GM18858 (cell line): ENCODE measurements at regions not wholly inside any gene's neighbourhood (a gene's known extent, or its start where the extent isn't known, plus 50 kb on each side); places are given as distances from the start of the nearest gene placed in this dataset.
A peak's percentile ranks its signal among the peaks of the same experiment; 100 is the strongest.

Experiments used
- ATAC-seq: cut with Tn5 transposase; IDR thresholded peaks from one replicate; pipeline ENCODE4 v1.9.1; 2021; ENCODE audit not compliant: unreplicated experiment

- no peak for ATAC-seq
These were observed 161.4 kb upstream of the HS3ST1 start for GRCh38 chr4:11590132-11590531.

DNA sequence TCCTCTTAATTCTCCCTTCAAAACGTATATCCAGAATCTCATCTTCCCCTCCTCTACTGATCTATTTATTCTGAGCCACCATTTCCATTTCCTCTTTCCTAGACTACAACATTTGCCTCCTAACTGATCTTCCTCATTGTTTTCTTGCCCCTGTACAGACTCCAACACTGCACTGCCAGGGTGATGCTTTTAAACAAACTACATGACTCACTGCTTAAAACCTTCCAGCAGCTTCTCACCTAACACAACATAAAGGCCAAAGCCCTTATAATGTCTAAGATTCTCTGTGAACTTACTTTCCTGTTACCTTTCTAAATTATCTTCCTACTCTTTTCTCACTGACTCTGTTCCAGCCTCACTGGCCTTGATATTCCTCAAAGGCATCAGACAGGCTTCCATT lies 161.0 kb upstream of the HS3ST1 start:
- ATAC-seq: no peak

DNA sequence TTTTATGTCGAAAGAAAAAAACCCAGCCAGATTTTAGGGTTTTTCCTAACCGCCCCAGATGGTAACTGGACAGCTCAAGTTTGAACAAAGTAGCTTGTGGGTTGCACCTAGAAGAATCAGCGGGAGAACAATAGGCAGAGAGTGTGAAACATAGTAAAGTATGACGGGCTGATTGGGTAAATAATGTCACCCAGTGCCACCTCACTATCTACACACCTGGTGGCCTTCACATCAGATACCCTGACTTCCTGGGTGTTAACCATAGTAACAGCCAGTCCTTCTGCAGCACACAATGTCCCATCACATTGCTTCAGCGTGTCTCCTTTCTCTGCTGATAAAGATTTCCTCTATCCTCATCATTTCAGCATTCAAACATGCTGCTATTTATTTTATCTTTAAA lies 159.1 kb upstream of the HS3ST1 start:
- ATAC-seq: no peak

DNA sequence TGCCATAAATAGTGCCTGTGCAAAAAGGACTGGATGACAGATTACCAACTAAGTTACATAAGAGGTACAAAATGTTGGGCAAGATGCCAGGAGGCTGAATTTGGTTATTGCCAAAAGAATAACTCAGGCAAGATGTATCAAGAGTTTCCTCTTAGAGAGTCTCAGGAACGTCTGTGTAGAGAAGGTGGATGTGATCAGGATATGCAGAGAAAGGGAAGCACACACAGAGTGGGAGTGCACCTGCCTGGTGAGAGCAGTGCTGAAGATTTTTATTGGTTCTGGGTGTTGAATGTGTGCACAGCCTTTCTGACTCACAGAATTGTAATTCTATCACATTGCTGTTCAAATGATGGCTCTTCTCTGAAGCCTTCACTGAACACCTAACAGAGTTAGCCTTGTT lies 156.8 kb upstream of the HS3ST1 start:
- ATAC-seq: no peak

DNA sequence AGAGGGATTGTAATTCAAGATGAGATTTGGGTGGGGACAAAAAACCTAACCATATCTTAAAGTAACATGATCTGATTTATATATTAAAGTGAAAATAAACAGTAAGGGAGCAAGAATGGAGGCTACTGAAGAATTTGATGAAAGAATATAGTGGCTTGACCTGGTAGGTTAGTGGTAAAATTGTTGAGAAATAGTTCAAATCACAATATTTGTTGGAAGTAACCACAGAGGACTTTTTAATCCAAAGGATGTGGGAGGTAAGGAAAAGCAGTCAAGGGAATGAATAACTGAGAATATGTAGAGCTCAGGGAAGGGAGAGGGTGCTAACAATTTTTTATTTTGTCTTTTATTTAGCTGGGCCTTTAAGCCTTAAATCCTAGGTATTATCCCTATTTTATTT lies 139.8 kb upstream of the HS3ST1 start:
- ATAC-seq: no peak

GRCh38 chr4:11566444-11567022 lies 137.8 kb upstream of the HS3ST1 start:
- ATAC-seq: peak; percentile 76

DNA sequence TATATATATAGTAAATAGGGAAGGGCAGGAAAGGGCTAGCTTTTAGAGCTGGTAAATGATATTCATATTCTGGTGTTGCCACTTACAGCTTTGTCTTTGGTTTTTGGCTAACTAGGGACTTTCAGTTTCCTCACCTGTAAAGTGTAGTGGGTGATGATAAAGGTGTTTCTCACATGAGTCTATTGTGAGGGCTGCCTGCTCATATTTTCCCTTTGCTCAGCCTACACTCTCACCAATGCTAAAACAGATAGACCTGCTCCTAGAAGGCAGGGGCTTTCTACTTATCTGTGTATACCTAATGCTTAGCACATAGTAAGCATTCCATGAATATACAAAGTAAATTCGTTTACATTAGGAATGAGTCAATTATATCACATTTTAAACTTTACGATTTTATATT lies 137.2 kb upstream of the HS3ST1 start:
- peak; percentile 49 for ATAC-seq

GRCh38 chr4:11565213-11565612 lies 136.5 kb upstream of the HS3ST1 start:
- ATAC-seq: no peak

DNA sequence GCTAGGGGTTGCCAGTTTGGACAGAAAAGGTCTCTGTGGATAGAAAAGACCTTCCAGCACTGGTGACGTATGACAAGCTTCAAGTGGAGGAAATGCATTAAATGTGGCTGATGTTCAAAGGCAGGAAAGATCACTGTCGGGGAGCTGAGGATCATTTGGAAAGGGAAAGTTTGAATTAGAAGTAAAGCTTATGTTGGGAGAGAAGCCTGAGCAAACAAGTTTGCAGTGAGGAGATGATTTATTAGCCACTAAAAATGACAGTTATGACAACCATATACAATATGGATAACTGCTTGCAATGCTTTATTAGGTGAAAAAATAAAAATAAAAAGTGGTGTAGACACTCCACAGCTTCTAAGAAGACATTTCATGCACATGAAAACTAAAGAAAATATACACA lies 135.3 kb upstream of the HS3ST1 start:
- ATAC-seq: no peak

- no peak for ATAC-seq
These were observed 120.8 kb upstream of the HS3ST1 start for GRCh38 chr4:11549525-11549924.

GRCh38 chr4:11548597-11549082 lies 119.9 kb upstream of the HS3ST1 start:
- peak; percentile 88 for ATAC-seq

DNA sequence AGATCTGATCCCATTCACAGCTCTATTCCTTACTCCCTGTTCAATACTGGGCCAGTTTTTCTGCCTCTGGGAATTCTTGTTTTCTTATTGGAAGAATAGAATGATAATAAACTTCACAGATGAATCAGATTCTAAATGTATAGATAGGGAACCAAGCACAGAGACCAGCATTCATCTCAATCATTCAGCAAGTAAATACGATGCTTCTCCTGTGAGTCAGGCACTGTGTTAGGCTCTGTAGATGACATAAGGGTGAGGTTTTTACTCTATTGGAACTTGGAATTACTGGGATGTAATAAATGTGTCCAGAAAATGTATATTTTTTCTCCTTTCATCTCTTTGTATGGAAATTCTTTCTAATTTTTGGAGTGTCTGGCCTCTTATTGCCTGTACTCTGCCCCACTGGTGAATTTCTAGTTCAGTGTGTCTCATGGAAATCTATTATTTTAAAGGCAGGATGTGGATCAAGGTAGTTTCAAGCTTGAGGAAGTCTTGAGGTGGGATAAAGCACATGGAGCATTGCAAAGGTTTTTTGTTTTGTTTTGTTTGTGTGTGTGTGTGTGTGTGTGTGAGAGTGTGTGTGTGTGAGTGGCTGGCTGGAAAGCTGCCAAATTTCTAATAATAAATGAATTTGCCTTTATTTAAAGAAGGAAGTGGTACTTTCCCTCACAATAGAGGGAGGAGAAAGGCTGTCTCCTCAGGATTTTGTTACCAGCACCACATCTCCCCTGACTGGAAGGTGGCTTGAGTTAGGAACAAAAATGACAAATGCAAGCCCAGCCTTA lies 117.9 kb upstream of the HS3ST1 start:
- no peak for ATAC-seq

DNA sequence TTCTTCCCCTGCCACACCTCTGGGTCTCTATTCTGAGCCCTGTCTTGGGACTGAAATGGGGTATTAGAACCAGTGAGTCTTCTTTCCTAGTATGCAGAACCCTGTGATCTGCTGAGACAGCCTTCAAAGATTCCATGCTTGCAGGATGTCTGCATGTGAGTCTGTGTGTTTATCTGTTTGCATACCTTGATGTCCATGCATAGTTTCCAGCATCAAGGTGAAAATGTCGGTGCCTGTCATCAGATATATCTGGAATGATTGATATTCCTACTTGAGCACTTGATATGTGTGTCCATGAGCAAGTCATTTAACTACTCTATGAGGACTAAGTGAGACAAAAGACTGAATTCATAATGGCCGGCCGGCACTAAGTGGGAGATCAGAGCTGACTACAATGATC lies 117.0 kb upstream of the HS3ST1 start:
- ATAC-seq: no peak

GRCh38 chr4:11544211-11544610 lies 115.5 kb upstream of the HS3ST1 start:
- no peak for ATAC-seq

GRCh38 chr4:11543706-11544105 lies 115.0 kb upstream of the HS3ST1 start:
- no peak for ATAC-seq

- ATAC-seq: no peak
These were observed 114.3 kb upstream of the HS3ST1 start for GRCh38 chr4:11542952-11543351.

DNA sequence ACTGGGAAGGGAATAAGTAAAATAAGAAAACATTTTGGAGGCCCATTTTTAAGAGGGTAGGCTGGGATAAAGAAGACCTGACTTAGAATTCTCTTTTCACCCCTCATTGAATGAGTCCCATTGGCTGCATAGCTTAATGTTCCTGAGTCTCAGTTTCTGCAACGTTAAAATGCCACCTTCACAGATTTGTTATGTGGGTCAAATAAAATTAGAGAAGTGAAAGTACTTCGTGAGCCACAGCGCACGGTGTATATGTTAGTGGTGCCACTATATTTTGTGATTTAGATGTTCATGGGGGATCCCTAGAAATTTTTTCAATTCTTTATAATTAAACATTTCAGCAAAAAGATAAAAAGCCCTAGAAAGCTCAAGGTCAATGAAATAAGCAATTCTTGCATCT lies 109.2 kb upstream of the HS3ST1 start:
- peak; percentile 76 for ATAC-seq

- no peak for ATAC-seq
These were observed 106.6 kb upstream of the HS3ST1 start for GRCh38 chr4:11535333-11535732.

DNA sequence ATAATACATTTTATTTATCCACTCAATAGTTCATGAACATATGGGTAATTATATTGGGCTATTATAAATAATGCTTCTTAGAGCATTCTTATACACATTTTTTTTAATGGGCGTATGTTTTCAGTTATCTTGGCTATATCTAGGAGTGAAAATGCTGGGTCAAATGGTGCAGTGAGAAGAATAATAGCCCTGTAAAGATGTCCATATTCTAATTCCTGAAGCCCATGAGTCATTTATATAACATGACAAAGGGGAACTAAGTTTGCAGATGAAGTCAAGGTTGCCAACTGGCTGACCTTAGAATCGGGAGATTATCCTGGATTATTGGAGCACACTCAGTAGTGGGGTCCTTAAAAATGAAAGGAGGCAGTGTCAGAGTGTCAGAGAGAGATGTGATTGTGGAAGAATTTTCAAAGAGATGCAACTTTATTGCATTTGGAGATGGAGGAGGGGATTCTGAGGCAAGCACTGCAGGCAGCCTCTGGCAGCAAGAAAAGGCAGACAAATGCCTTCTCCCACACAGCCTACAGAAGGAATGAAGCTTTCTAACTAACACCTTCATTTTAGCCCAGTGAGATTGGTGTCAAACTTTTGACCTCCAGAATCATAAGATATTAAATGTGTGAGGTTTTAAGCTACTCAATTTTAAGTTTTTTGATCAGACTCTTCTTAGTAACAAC lies 106.1 kb upstream of the HS3ST1 start:
- no peak for ATAC-seq

- no peak for ATAC-seq
These were observed 103.4 kb upstream of the HS3ST1 start for GRCh38 chr4:11532138-11532537.

DNA sequence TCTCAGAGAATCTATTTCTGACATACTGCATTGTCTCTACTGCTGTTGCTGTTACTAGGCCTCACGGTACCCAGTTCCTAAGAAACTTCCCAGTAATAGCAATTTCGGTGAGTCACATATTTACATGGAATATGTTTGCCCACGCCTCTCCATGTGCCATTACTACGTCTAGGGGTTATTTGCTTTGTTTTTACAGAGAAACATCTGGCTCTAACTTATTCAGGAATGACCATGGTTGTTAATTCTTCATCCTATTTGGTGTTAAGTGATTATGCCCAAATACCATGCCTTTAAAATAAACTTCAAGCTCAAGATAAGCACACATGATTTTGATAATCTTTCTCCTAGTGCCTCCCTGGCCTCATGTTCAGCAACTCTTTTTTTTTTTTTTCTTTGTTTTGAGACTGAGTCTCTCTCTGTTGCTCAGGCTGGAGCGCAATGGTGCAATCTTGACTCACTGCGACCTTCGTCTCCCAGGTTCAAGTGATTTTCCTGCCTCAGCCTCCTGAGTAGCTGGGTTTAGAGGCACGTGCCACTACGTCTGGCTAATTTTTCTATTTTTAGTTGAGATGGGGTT lies 101.0 kb upstream of the HS3ST1 start:
- ATAC-seq: no peak

DNA sequence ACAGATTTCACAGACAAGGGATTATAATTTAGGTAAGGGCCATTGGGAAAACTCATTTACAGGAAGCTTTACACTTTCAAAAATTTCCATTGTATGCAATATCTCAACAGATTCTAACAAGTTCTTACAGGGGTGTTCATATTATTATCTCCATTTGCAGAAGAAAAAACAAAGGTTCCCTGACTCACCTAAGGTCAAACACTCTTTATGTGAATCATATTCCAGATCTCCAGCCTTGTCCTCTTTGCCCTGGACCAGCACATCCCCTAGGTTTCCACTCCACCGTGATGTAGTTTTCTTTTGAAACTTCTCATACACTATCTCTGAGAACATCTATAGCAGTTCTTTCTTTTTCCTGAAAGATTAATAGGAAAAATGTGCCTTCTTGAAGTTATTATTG lies 96.4 kb upstream of the HS3ST1 start:
- ATAC-seq: no peak
